Motor neuron (in vitro differentiated cells): ENCODE measurements at regions not wholly inside any gene's neighbourhood (a gene's known extent, or its start where the extent isn't known, plus 50 kb on each side); places are given as distances from the start of the nearest gene placed in this dataset.
"Not testable (repeated sequence)": the region's sequence is repeated elsewhere in the genome, so short reads cannot be mapped to it uniquely, and the experiment has no call there.

Experiments
- ATAC-seq, 8 experiments: fragments of 200-7000 bp; cut with Tn5 transposase; replicated peaks in 6 of 8; 2 replicates each; pipeline ENCODE4 v1.8.0; 2021; ENCODE audit warnings: mild to moderate bottlenecking in 8 of 8, moderate library complexity in 8 of 8
- H3K27ac ChIP-seq, 2 donors: fragments of 250-450 bp; sonication (Bioruptor Pico); 2 replicates each; pipeline ENCODE4 v1.9.0; 2021; ENCODE audit warnings: antibody characterized with exemption in 2 of 2, mild to moderate bottlenecking in 2 of 2, moderate library complexity in 1 of 2
- H3K4me1 ChIP-seq, 2 donors: fragments of 250-450 bp; sonication (Bioruptor Pico); replicated peaks in 1 of 2; 2 replicates each; pipeline ENCODE4 v1.6.1; 2021; ENCODE audit warnings: antibody characterized with exemption in 2 of 2, mild to moderate bottlenecking in 2 of 2, moderate library complexity in 1 of 2
- H3K4me3 ChIP-seq, 5 donors: fragments of 250-450 bp; sonication (Bioruptor Pico); 2 replicates each; pipeline ENCODE4 v1.9.0; 2021; ENCODE audit warnings: antibody characterized with exemption in 5 of 5, mild to moderate bottlenecking in 5 of 5, moderate library complexity in 4 of 5
- WGBS, 10 experiments: fragments of 450-650 bp; shearing (Covaris generic); methylation state at CpG; one replicate each; pipeline ENCODE4 v1.0.0; 2022; 5-methylcytosine and 5-hydroxymethylcytosine counted together
- in situ Hi-C, 9 experiments: fragments of 400-800 bp; cut with MboI; loops; one replicate each; pipeline ENCODE4 v1.15.0; 2021; ENCODE audit warnings: low sequenced_read_pairs in 9 of 9, low pct_unique_long_range_greater_than_20kb in 2 of 9; ENCODE audit not compliant: unreplicated experiment in 9 of 9

- in situ Hi-C loops, result loop anchor here in 3 of 9 experiments (25.0 kb wide), 2 partner anchors 200 to 500 kb away; no protein-coding TSS in a partner anchor
- no peaks in the 10 kb centered on the region for H3K4me1 ChIP-seq
- no peak overlapping the region for H3K4me3 ChIP-seq
- 54 to 86% (median 70%) methylated on average over 2 to 7 of the region's 8 CpGs for WGBS, 10 experiments
- no peak overlapping the region for H3K27ac ChIP-seq
- ATAC-seq, result no peak
Measured at GRCh38 chr4:53712408-53713020, 121.2 kb upstream of the LNX1 start.

- no peak overlapping the region for H3K27ac ChIP-seq
- in situ Hi-C loops, result loop anchor here in 3 of 9 experiments (25.0 kb wide), 2 partner anchors 200 to 500 kb away; no protein-coding TSS in a partner anchor
- no peak overlapping the region for H3K4me3 ChIP-seq
- H3K4me1 ChIP-seq, result no peaks in the 10 kb centered on the region
- ATAC-seq, result no peak
- whole genome bisulfite sequencing, 10 experiments, result 50 to 100% (median 83%) methylated on average over 1 to 2 of the region's 2 CpGs; no CpG with 5 or more reads in 2 of the 10 experiments
Measured at GRCh38 chr4:53711926-53712325, 120.6 kb upstream of the LNX1 start.

- in situ Hi-C loops, result loop anchor here in 3 of 9 experiments (5.0 to 25.0 kb wide), 3 partner anchors 203 to 518 kb away; partner anchors contain the start of gene PDGFRA (in 1 of the 3)
- Histone ChIP-seq H3K4me1 (no peaks in the 10 kb centered on the region), H3K27ac (no peak overlapping the region), H3K4me3 (no peak overlapping the region)
- ATAC-seq, result no peak
- WGBS, 10 experiments, result 63 to 100% (median 89%) methylated on average over 1 of the region's 1 CpG; no CpG with 5 or more reads in 4 of the 10 experiments
Measured at GRCh38 chr4:53709693-53710092, 118.4 kb upstream of the LNX1 start.

GRCh38 chr4:53707491-53707890, 116.2 kb upstream of the LNX1 start:
- peak in 2 of 8 experiments; percentile 48 to 59 for ATAC-seq
- in situ Hi-C loops, result loop anchor here in 3 of 9 experiments (5.0 to 25.0 kb wide), 3 partner anchors 205 to 520 kb away; partner anchors contain the start of gene PDGFRA (in 1 of the 3)
- no peak overlapping the region for H3K27ac ChIP-seq

GRCh38 chr4:53706422-53707032, 115.2 kb upstream of the LNX1 start:
- peak in 3 of 8 experiments; percentile 10 to 30 (median 11) for ATAC-seq
- Histone ChIP-seq H3K4me3 (no peak overlapping the region), H3K27ac (no peak overlapping the region), H3K4me1 (peaks cover 5 to 12% of the 10 kb centered on the region in 2 donors)
- 32 to 83% (median 53%) methylated on average over 2 to 8 of the region's 8 CpGs; no CpG with 5 or more reads in 2 of the 10 experiments for WGBS, 10 experiments
- in situ Hi-C loops, result loop anchor here in 3 of 9 experiments (5.0 to 25.0 kb wide), 3 partner anchors 206 to 521 kb away; partner anchors contain the start of gene PDGFRA (in 1 of the 3)

More at GRCh38 chr4:53707491-53707890, 116.2 kb upstream of the LNX1 start:
- 22 to 100% (median 100%) methylated on average over 1 to 2 of the region's 2 CpGs; no CpG with 5 or more reads in 6 of the 10 experiments for WGBS, 10 experiments
- H3K4me1 ChIP-seq, result peaks cover 5 to 8% of the 10 kb centered on the region in 2 donors
- no peak overlapping the region for H3K4me3 ChIP-seq

GRCh38 chr4:53705972-53706371, 114.7 kb upstream of the LNX1 start:
- Histone ChIP-seq H3K4me1 (peaks cover 5 to 12% of the 10 kb centered on the region in 2 donors), H3K27ac (no peak overlapping the region), H3K4me3 (no peak overlapping the region)
- WGBS, 10 experiments, result 20 to 100% (median 49%) methylated on average over 1 to 4 of the region's 4 CpGs; no CpG with 5 or more reads in 1 of the 10 experiments
- no peak for ATAC-seq
- in situ Hi-C loops, result loop anchor here in 3 of 9 experiments (5.0 to 25.0 kb wide), 3 partner anchors 206 to 521 kb away; partner anchors contain the start of gene PDGFRA (in 1 of the 3)

- ATAC-seq, result no peak
- no peak overlapping the region for H3K4me3 ChIP-seq
- in situ Hi-C loops, result loop anchor here in 3 of 9 experiments (5.0 to 25.0 kb wide), 3 partner anchors 207 to 522 kb away; partner anchors contain the start of gene PDGFRA (in 1 of the 3)
- peaks cover 5 to 12% of the 10 kb centered on the region in 2 donors for H3K4me1 ChIP-seq
- H3K27ac ChIP-seq, result no peak overlapping the region
- WGBS, 10 experiments, result 49 to 100% (median 91%) methylated on average over 1 to 3 of the region's 3 CpGs; no CpG with 5 or more reads in 2 of the 10 experiments
Measured at GRCh38 chr4:53705151-53705764, 114.0 kb upstream of the LNX1 start.

- H3K27ac ChIP-seq, result no peak overlapping the region
- in situ Hi-C loops, result loop anchor here in 3 of 9 experiments (25.0 kb wide), 2 partner anchors 208 to 508 kb away; no protein-coding TSS in a partner anchor
- H3K4me3 ChIP-seq, result no peak overlapping the region
- no peak for ATAC-seq
- peaks cover 5 to 12% of the 10 kb centered on the region in 2 donors for H3K4me1 ChIP-seq
- WGBS, 10 experiments, result 29 to 100% (median 85%) methylated on average over 1 to 2 of the region's 2 CpGs; no CpG with 5 or more reads in 3 of the 10 experiments
Measured at GRCh38 chr4:53704329-53704728, 113.0 kb upstream of the LNX1 start.

- in situ Hi-C loops, result loop anchor here in 3 of 9 experiments (25.0 kb wide), 2 partner anchors 209 to 509 kb away; no protein-coding TSS in a partner anchor
- peaks cover 5 to 12% of the 10 kb centered on the region in 2 donors for H3K4me1 ChIP-seq
- H3K4me3 ChIP-seq, result no peak overlapping the region
- no peak overlapping the region for H3K27ac ChIP-seq
- ATAC-seq, result no peak
- WGBS, 10 experiments, result 10 to 93% (median 67%) methylated on average over 1 to 7 of the region's 7 CpGs; no CpG with 5 or more reads in 1 of the 10 experiments
Measured at GRCh38 chr4:53703267-53703655, 112.0 kb upstream of the LNX1 start.

- in situ Hi-C loops, result loop anchor here in 3 of 9 experiments (25.0 kb wide), 2 partner anchors 210 to 510 kb away; no protein-coding TSS in a partner anchor
- no peak overlapping the region for H3K4me3 ChIP-seq
- ATAC-seq, result peak; percentile 80 to 97 (median 88)
- H3K4me1 ChIP-seq, result peaks cover 5 to 12% of the 10 kb centered on the region in 2 donors
- peak overlapping the region in 1 of 2 donors; percentile 50 for H3K27ac ChIP-seq
- WGBS, 10 experiments, result 0 to 80% (median 16%) methylated on average over 1 to 14 of the region's 24 CpGs; no CpG with 5 or more reads in 2 of the 10 experiments
Measured at GRCh38 chr4:53702334-53703266, 111.3 kb upstream of the LNX1 start.

GRCh38 chr4:53701260-53701659, 110.0 kb upstream of the LNX1 start:
- in situ Hi-C loops, result loop anchor here in 3 of 9 experiments (25.0 kb wide), 2 partner anchors 211 to 511 kb away; no protein-coding TSS in a partner anchor
- 85 to 100% (median 100%) methylated on average over 1 to 5 of the region's 6 CpGs; no CpG with 5 or more reads in 3 of the 10 experiments for WGBS, 10 experiments
- not testable (repeated sequence) for ATAC-seq

More at GRCh38 chr4:53701260-53701659, 110.0 kb upstream of the LNX1 start:
- H3K4me1 ChIP-seq, result peaks cover 5 to 12% of the 10 kb centered on the region in 2 donors
- H3K4me3 ChIP-seq, H3K27ac ChIP-seq: not testable (repeated sequence)
